ENCODE measurements at regions not wholly inside any gene's neighbourhood (a gene's known extent, or its start where the extent isn't known, plus 50 kb on each side); places are given as distances from the start of the nearest gene placed in this dataset.
"Not testable (repeated sequence)": the region's sequence is repeated elsewhere in the genome, so short reads cannot be mapped to it uniquely, and the experiment has no call there.

GRCh38 chr2:212913640-212914306, 237.6 kb downstream of the IKZF2 start:
- DNase-seq (ENCODE audit: low read depth in 2 of 2) = no peak

- no peak for DNase-seq (ENCODE audit: low read depth in 2 of 2)
These were observed 238.8 kb downstream of the IKZF2 start for GRCh38 chr2:212912445-212913103.

GRCh38 chr2:212911011-212911410, 240.4 kb downstream of the IKZF2 start:
- DNase-seq (ENCODE audit: low read depth in 2 of 2) = no peak

- no peak for DNase-seq (ENCODE audit: low read depth in 2 of 2)
These were observed 242.6 kb downstream of the IKZF2 start for GRCh38 chr2:212908682-212909435.

GRCh38 chr2:212908031-212908430, 243.4 kb downstream of the IKZF2 start:
- DNase-seq (ENCODE audit: low read depth in 2 of 2) = no peak

GRCh38 chr2:212906620-212907019, 244.8 kb downstream of the IKZF2 start:
- no peak for DNase-seq (ENCODE audit: low read depth in 2 of 2)

- DNase-seq (ENCODE audit: low read depth in 2 of 2) = no peak
These were observed 245.7 kb downstream of the IKZF2 start for GRCh38 chr2:212905640-212906201.

GRCh38 chr2:212904646-212905045, 246.8 kb downstream of the IKZF2 start:
- DNase-seq (ENCODE audit: low read depth in 2 of 2) = no peak

GRCh38 chr2:212903413-212903812, 248.0 kb downstream of the IKZF2 start:
- DNase-seq (ENCODE audit: low read depth in 2 of 2) = no peak

GRCh38 chr2:212902421-212902820, 249.0 kb downstream of the IKZF2 start:
- DNase-seq (ENCODE audit: low read depth in 2 of 2) = no peak

GRCh38 chr2:212901604-212902275, 249.7 kb downstream of the IKZF2 start:
- DNase-seq (ENCODE audit: low read depth in 2 of 2) = no peak

- no peak for DNase-seq (ENCODE audit: low read depth in 2 of 2)
These were observed 250.7 kb downstream of the IKZF2 start for GRCh38 chr2:212900715-212901114.

- no peak for DNase-seq (ENCODE audit: low read depth in 2 of 2)
These were observed 253.4 kb downstream of the IKZF2 start for GRCh38 chr2:212898011-212898410.

- DNase-seq (ENCODE audit: low read depth in 2 of 2) = no peak
These were observed 254.1 kb downstream of the IKZF2 start for GRCh38 chr2:212897296-212897695.

- no peak for DNase-seq (ENCODE audit: low read depth in 2 of 2)
These were observed 257.4 kb downstream of the IKZF2 start for GRCh38 chr2:212894026-212894425.

- DNase-seq (ENCODE audit: low read depth in 2 of 2) = no peak
These were observed 258.2 kb downstream of the IKZF2 start for GRCh38 chr2:212893216-212893615.

GRCh38 chr2:212892193-212892592, 259.2 kb downstream of the IKZF2 start:
- DNase-seq (ENCODE audit: low read depth in 2 of 2) = no peak

GRCh38 chr2:212891580-212891979, 259.8 kb downstream of the IKZF2 start:
- no peak for DNase-seq (ENCODE audit: low read depth in 2 of 2)

GRCh38 chr2:212882626-212883025, 268.8 kb downstream of the IKZF2 start:
- DNase-seq (ENCODE audit: low read depth in 2 of 2) = no peak

GRCh38 chr2:212876556-212876955, 274.9 kb downstream of the IKZF2 start:
- not testable (repeated sequence) for DNase-seq (ENCODE audit: low read depth in 2 of 2)

GRCh38 chr2:212875950-212876349, 275.5 kb downstream of the IKZF2 start:
- not testable (repeated sequence) for DNase-seq (ENCODE audit: low read depth in 2 of 2)

GRCh38 chr2:212873256-212873655, 278.2 kb downstream of the IKZF2 start:
- no peak for DNase-seq (ENCODE audit: low read depth in 2 of 2)

Measured in stimulated activated CD8-positive, alpha-beta memory T cell treated with anti-CD3 and anti-CD28 coated beads, Interleukin-7, amount 100 ng/mL, for 4 hours (primary cell).